ENCODE measurements at regions not wholly inside any gene's neighbourhood (a gene's known extent, or its start where the extent isn't known, plus 50 kb on each side); places are given as distances from the start of the nearest gene placed in this dataset.

GRCh38 chr5:121638126-121638525, 213.6 kb upstream of the FTMT start:
- TF ChIP-seq CTCF (IDR thresholded peaks at IDR 0.05) (no peak), POLR2A (IDR thresholded peaks at IDR 0.05) (no peak)

Measured in lower leg skin (tissue), 3 donors.